ENCODE measurements at regions not wholly inside any gene's neighbourhood (a gene's known extent, or its start where the extent isn't known, plus 50 kb on each side); places are given as distances from the start of the nearest gene placed in this dataset.

GRCh38 chr2:6325616-6326015, 540.1 kb downstream of the CMPK2 start:
- H3K27me3 ChIP-seq, result no peaks in the 10 kb centered on the region
- DNase-seq, result no peak
- no peaks in the 10 kb centered on the region for H3K4me1 ChIP-seq
- peaks cover 0 to 12% (median 0%) of the 10 kb centered on the region in 3 donors for H3K9me3 ChIP-seq
- no peak for TF ChIP-seq POLR2A (IDR thresholded peaks at IDR 0.05)
- TF ChIP-seq CTCF (IDR thresholded peaks at IDR 0.05), result no peak
- H3K27ac ChIP-seq, result no peak overlapping the region
- intact Hi-C loops (cut with DNase I), result no loop called here
- no peaks in the 10 kb centered on the region for H3K36me3 ChIP-seq
- H3K4me3 ChIP-seq, result no peak overlapping the region
- 82 to 91% methylated on average over 8 to 9 of the region's 9 CpGs for WGBS, 2 donors

- no peak overlapping the region for H3K27ac ChIP-seq
- no peak for DNase-seq
- intact Hi-C loops (cut with DNase I), result no loop called here
- H3K27me3 ChIP-seq, result no peaks in the 10 kb centered on the region
- H3K4me1 ChIP-seq, result no peaks in the 10 kb centered on the region
- no peak overlapping the region for H3K4me3 ChIP-seq
- no peaks in the 10 kb centered on the region for H3K36me3 ChIP-seq
- TF ChIP-seq CTCF (IDR thresholded peaks at IDR 0.05) (no peak), POLR2A (IDR thresholded peaks at IDR 0.05) (no peak)
- WGBS, 2 donors, result 72 to 74% methylated on average over 3 of the region's 3 CpGs
- H3K9me3 ChIP-seq, result peaks cover 0 to 12% (median 0%) of the 10 kb centered on the region in 3 donors
Observed at GRCh38 chr2:6326958-6327357, 538.7 kb downstream of the CMPK2 start.

GRCh38 chr2:6336752-6337471, 528.8 kb downstream of the CMPK2 start:
- Histone ChIP-seq H3K36me3 (no peaks in the 10 kb centered on the region), H3K4me1 (no peaks in the 10 kb centered on the region), H3K9me3 (no peaks in the 10 kb centered on the region), H3K27ac (no peak overlapping the region), H3K27me3 (no peaks in the 10 kb centered on the region), H3K4me3 (no peak overlapping the region)
- no peak for DNase-seq
- TF ChIP-seq CTCF (IDR thresholded peaks at IDR 0.05) (no peak), POLR2A (IDR thresholded peaks at IDR 0.05) (no peak)
- WGBS, 2 donors, result 59 to 76% methylated on average over 5 of the region's 5 CpGs
- intact Hi-C loops (cut with DNase I), result no loop called here

- no peaks in the 10 kb centered on the region for H3K4me1 ChIP-seq
Observed at GRCh38 chr2:6337472-6337820, 528.3 kb downstream of the CMPK2 start.

More at GRCh38 chr2:6337472-6337820, 528.3 kb downstream of the CMPK2 start:
- TF ChIP-seq CTCF (IDR thresholded peaks at IDR 0.05) (no peak), POLR2A (IDR thresholded peaks at IDR 0.05) (no peak)
- DNase-seq, result no peak
- 40% methylated on average over 8 of the region's 8 CpGs for WGBS, 2 donors
- H3K27ac ChIP-seq, result no peak overlapping the region
- H3K27me3 ChIP-seq, result no peaks in the 10 kb centered on the region
- H3K9me3 ChIP-seq, result no peaks in the 10 kb centered on the region
- no peak overlapping the region for H3K4me3 ChIP-seq
- no peaks in the 10 kb centered on the region for H3K36me3 ChIP-seq
- intact Hi-C loops (cut with DNase I), result no loop called here

All from esophagus squamous epithelium (tissue), 5 donors.